ENCODE measurements at regions not wholly inside any gene's neighbourhood (a gene's known extent, or its start where the extent isn't known, plus 50 kb on each side); places are given as distances from the start of the nearest gene placed in this dataset.

GRCh38 chr5:44875661-44876605, 67.2 kb downstream of the MRPS30 start:
- 45 to 49% (median 45%) methylated on average over 7 of the region's 7 CpGs for WGBS, 3 donors
- Histone ChIP-seq H3K4me3 (no peak overlapping the region), H3K9me3 (no peaks in the 10 kb centered on the region), H3K27ac (no peak overlapping the region), H3K36me3 (ENCODE audit: insufficient read depth in 1 of 2, low read depth in 1 of 2) (no peaks in the 10 kb centered on the region), H3K4me1 (no peaks in the 10 kb centered on the region), H3K27me3 (ENCODE audit: insufficient read depth in 3 of 3, low read length in 2 of 3) (no peaks in the 10 kb centered on the region)
- DNase-seq, result no peak
- TF ChIP-seq CTCF (IDR thresholded peaks at IDR 0.05), result no peak
- ATAC-seq, result no peak
- intact Hi-C loops (cut with DNase I), result no loop called here

- no peaks in the 10 kb centered on the region for H3K36me3 ChIP-seq (ENCODE audit: insufficient read depth in 1 of 2, low read depth in 1 of 2)
- ATAC-seq, result no peak
Measured at GRCh38 chr5:44881266-44881665, 72.5 kb downstream of the MRPS30 start.

GRCh38 chr5:44884036-44884435, 75.3 kb downstream of the MRPS30 start:
- Histone ChIP-seq H3K4me3 (no peak overlapping the region), H3K27me3 (ENCODE audit: insufficient read depth in 3 of 3, low read length in 2 of 3) (no peaks in the 10 kb centered on the region), H3K4me1 (no peaks in the 10 kb centered on the region), H3K9me3 (no peaks in the 10 kb centered on the region), H3K36me3 (ENCODE audit: insufficient read depth in 1 of 2, low read depth in 1 of 2) (no peaks in the 10 kb centered on the region), H3K27ac (no peak overlapping the region)
- TF ChIP-seq CTCF (IDR thresholded peaks at IDR 0.05), result no peak
- DNase-seq (no peak), ATAC-seq (no peak)
- intact Hi-C loops (cut with DNase I), result no loop called here
- 93 to 96% (median 95%) methylated on average over 19 to 26 of the region's 26 CpGs for WGBS, 3 donors

More at GRCh38 chr5:44881266-44881665, 72.5 kb downstream of the MRPS30 start:
- no peak for TF ChIP-seq CTCF (IDR thresholded peaks at IDR 0.05)
- Histone ChIP-seq H3K4me1 (no peaks in the 10 kb centered on the region), H3K9me3 (no peaks in the 10 kb centered on the region), H3K27ac (no peak overlapping the region), H3K4me3 (no peak overlapping the region), H3K27me3 (ENCODE audit: insufficient read depth in 3 of 3, low read length in 2 of 3) (no peaks in the 10 kb centered on the region)
- WGBS, 3 donors, result 67 to 73% (median 67%) methylated on average over 5 of the region's 5 CpGs
- intact Hi-C loops (cut with DNase I), result no loop called here
- no peak for DNase-seq

GRCh38 chr5:44885903-44886302, 77.2 kb downstream of the MRPS30 start:
- no peak overlapping the region for H3K27ac ChIP-seq
- no peaks in the 10 kb centered on the region for H3K9me3 ChIP-seq
- DNase-seq (no peak), ATAC-seq (no peak)
- H3K36me3 ChIP-seq (ENCODE audit: insufficient read depth in 1 of 2, low read depth in 1 of 2), result no peaks in the 10 kb centered on the region
- no peak overlapping the region for H3K4me3 ChIP-seq
- no peak for TF ChIP-seq CTCF (IDR thresholded peaks at IDR 0.05)
- WGBS, 3 donors, result 68 to 78% (median 72%) methylated on average over 1 of the region's 1 CpG
- no peaks in the 10 kb centered on the region for H3K4me1 ChIP-seq
- H3K27me3 ChIP-seq (ENCODE audit: insufficient read depth in 3 of 3, low read length in 2 of 3), result no peaks in the 10 kb centered on the region
- intact Hi-C loops (cut with DNase I), result no loop called here

All from psoas muscle (tissue), 7 donors.